GM13976 (cell line): ENCODE measurements at regions not wholly inside any gene's neighbourhood (a gene's known extent, or its start where the extent isn't known, plus 50 kb on each side); places are given as distances from the start of the nearest gene placed in this dataset.
"Not testable (repeated sequence)": the region's sequence is repeated elsewhere in the genome, so short reads cannot be mapped to it uniquely, and the experiment has no call there.

Source experiments
- DNase-seq: peaks from one replicate; pipeline ENCODE4 v3.0.0; 2012; ENCODE audit warnings: low spot score
- CTCF ChIP-seq: IDR thresholded peaks from 2 replicates; pipeline ENCODE4 v1.5.1; 2012; ENCODE audit warnings: borderline replicate concordance, mild to moderate bottlenecking; ENCODE audit not compliant: insufficient read depth; ENCODE audit errors: extremely low read depth, missing control alignments, control extremely low read depth
- in situ Hi-C: fragments of 300-500 bp; cut with MboI; formaldehyde crosslinking; loops from one replicate; pipeline ENCODE4 v1.12.0; 2022; ENCODE audit warnings: low sequenced_read_pairs, mixed read lengths, inconsistent platforms; ENCODE audit not compliant: unreplicated experiment

- no peak for DNase-seq
- in situ Hi-C loops, result no loop called here
- TF ChIP-seq CTCF, result no peak
Observed at GRCh38 chr2:103179798-103180197, 418.0 kb downstream of the TMEM182 start.

GRCh38 chr2:103183061-103183460, 421.2 kb downstream of the TMEM182 start:
- no peak for TF ChIP-seq CTCF
- in situ Hi-C loops, result no loop called here
- DNase-seq, result no peak

GRCh38 chr2:103196802-103197201, 435.0 kb downstream of the TMEM182 start:
- no peak for DNase-seq
- in situ Hi-C loops, result no loop called here
- TF ChIP-seq CTCF, result no peak

GRCh38 chr2:103200774-103201173, 438.9 kb downstream of the TMEM182 start:
- DNase-seq, in situ Hi-C loops: not testable (repeated sequence)

- DNase-seq, result no peak
- in situ Hi-C loops, result no loop called here
- TF ChIP-seq CTCF, result no peak
Observed at GRCh38 chr2:103208916-103209315, 447.1 kb downstream of the TMEM182 start.

- no peak for DNase-seq
- TF ChIP-seq CTCF, result no peak
- in situ Hi-C loops, result no loop called here
Observed at GRCh38 chr2:103213028-103213542, 451.3 kb downstream of the TMEM182 start.

- no peak for TF ChIP-seq CTCF
Observed at GRCh38 chr2:103218516-103218915, 456.7 kb downstream of the TMEM182 start.

More at GRCh38 chr2:103218516-103218915, 456.7 kb downstream of the TMEM182 start:
- in situ Hi-C loops, result no loop called here
- no peak for DNase-seq
